SK-N-MC (cell line): ENCODE measurements at regions not wholly inside any gene's neighbourhood (a gene's known extent, or its start where the extent isn't known, plus 50 kb on each side); places are given as distances from the start of the nearest gene placed in this dataset.

Source experiments
- EZH2 ChIP-seq: fragments of 200-600 bp; sonication (generic); IDR thresholded peaks from one replicate; pipeline ENCODE4 v1.6.1; 2017; ENCODE audit warnings: antibody characterized with exemption
- FOXP2 ChIP-seq: optimal IDR thresholded peaks from 2 replicates; pipeline ENCODE3; 2011; ENCODE audit warnings: mild to moderate bottlenecking, moderate library complexity; ENCODE audit not compliant: insufficient read depth; ENCODE audit errors: extremely low read length, control extremely low read depth
- POLR2AphosphoS5 ChIP-seq: IDR thresholded peaks from 2 replicates; pipeline ENCODE4 v1.6.1; 2012; ENCODE audit warnings: mild to moderate bottlenecking, low read depth, low read length, borderline replicate concordance

GRCh38 chr6:139584599-139584998, 210.2 kb upstream of the CITED2 start:
- TF ChIP-seq POLR2AphosphoS5 (no peak), EZH2 (no peak), FOXP2 (no peak)
